HG02885 (cell line): ENCODE measurements at regions not wholly inside any gene's neighbourhood (a gene's known extent, or its start where the extent isn't known, plus 50 kb on each side); places are given as distances from the start of the nearest gene placed in this dataset.

Experiments
- ATAC-seq: cut with Tn5 transposase; IDR thresholded peaks from one replicate; pipeline ENCODE4 v1.9.1; 2021; ENCODE audit warnings: mild to moderate bottlenecking; ENCODE audit not compliant: unreplicated experiment, poor library complexity

GRCh38 chr21:37967036-37967435 is 50.8 kb upstream of the KCNJ6 start:
- no peak for ATAC-seq

DNA sequence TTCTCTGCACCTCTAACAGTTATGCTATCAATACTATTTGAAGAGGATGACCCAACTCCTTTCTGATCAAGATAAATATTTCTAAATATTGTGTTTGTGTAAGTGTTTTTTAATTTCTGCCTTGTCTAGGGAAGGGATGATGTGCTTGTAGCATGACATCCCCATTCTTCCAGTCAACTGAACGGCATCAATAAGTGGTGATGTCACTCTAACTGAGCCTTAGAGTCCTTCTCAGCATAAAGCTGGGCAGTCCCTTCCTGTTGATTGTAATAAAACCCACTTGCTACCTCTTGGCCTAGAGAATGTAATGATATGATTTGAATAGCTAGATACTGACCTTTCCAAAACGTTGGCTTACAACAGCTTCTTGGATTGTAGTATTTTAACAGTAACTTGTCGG is 52.5 kb upstream of the KCNJ6 start:
- ATAC-seq, result no peak

GRCh38 chr21:37970548-37970947 is 54.3 kb upstream of the KCNJ6 start:
- no peak for ATAC-seq

GRCh38 chr21:37971390-37971950 is 55.2 kb upstream of the KCNJ6 start:
- no peak for ATAC-seq

- ATAC-seq, result no peak
These were observed 57.8 kb upstream of the KCNJ6 start for GRCh38 chr21:37974081-37974480.

GRCh38 chr21:37982496-37983318 is 66.5 kb upstream of the KCNJ6 start:
- no peak for ATAC-seq

- no peak for ATAC-seq
These were observed 67.3 kb upstream of the KCNJ6 start for GRCh38 chr21:37983336-37984095.

GRCh38 chr21:37984416-37984815 is 68.2 kb upstream of the KCNJ6 start:
- no peak for ATAC-seq

GRCh38 chr21:37986000-37986399 is 69.7 kb upstream of the KCNJ6 start:
- no peak for ATAC-seq

DNA sequence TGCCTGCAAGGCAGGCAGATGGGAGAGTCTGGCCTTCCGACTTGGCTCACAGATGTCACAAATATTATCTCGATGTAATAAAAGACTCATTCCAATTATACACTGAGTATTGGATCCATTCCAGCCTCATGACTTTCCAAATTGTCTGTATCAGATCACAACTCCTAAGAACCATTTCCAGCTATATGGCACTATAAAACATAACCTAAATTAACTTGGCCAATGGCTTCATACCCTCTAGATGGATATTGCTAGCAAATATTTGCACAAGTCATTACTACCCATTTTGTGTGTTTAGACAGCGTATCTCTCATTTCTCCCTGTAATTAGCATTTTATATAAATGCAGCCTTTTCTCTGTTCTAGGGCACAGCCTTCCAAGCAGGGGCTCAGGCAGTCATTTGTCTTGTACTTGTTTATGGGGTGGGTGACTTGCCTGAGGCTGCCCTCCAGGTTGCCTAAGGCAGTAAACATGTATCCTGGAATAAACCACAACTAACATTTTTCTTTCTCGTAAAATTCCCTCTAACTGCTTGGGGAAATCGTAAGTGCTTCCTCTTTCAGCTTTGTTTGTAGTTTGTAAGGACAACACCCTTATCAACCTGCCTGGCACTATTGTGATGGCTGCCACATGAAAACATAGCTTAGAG is 70.6 kb upstream of the KCNJ6 start:
- ATAC-seq, result no peak

DNA sequence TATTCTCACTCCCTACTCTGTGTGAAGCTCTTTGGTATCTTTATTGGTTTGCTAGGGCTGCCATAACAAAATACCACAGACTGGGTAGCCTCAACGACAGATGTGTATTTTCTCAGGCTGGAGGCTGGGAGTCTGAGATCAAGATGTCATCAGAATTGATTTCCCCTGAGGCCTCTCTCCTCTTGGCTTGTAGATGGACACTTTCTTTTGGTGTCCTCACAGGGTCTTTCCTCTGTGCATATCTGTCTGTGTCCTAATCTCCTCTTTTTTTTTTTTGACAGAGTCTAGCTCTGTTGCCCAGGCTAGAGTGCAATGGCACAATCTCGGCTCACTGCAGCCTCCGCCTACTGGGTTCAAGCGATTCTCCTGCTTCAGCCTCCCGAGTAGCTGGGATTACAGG is 71.4 kb upstream of the KCNJ6 start:
- ATAC-seq, result no peak

DNA sequence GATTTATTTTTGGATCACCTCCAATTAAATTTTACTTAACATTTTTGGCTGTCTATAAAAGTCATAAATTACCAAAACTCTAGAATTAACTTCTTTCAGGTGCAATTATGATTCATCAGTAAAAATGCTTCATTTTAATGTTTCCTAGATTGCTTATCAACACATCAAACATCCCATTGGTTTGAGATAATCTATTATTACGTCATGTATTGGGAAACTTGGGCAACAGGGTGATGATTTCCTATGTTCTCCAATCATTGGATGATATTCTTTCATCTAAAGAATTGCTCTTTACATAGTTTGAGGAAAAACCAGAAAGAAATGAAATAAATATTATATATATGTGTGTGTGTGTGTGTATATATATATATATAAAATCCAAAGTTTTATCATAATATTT is 76.8 kb upstream of the KCNJ6 start:
- no peak for ATAC-seq

- ATAC-seq, result no peak
These were observed 78.0 kb upstream of the KCNJ6 start for GRCh38 chr21:37994211-37994610.

DNA sequence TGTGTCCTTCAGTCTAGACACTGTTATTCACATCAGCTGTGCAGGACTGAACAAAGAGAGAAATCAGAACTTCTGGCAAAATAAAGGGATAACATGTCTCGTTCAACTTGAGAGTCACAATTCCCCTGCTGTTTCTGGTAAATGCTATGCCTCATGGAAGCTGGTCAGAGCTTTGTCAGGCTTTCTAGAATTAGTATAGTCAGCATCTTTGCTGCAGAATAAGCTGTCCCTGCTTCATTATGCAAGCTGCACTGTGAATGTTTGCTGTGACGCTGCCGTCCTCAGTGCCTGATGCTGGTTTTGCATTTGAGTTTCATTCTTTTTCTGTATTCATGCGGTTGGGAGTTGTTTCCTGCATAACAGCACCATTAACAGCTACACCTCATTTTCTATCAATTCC is 96.4 kb upstream of the KCNJ6 start:
- no peak for ATAC-seq

DNA sequence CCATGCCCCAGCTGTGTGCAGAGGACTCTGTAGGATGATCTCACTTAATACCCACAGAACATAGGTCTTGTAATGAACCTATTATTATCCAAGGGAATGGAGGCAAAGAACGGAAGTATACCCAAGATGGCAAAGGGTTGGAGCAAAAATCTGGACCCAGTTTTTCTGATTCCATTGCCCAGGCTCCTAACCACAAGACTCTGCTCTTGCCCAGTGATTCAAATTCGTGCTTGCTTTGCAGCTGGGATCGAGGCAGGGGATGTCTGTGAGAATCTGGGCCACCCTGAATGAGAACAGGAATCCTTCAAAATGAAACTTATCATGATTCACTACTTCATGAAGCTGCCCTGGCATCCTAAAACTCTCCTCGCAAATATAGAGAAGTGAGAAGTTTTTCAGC is 97.5 kb upstream of the KCNJ6 start:
- no peak for ATAC-seq

DNA sequence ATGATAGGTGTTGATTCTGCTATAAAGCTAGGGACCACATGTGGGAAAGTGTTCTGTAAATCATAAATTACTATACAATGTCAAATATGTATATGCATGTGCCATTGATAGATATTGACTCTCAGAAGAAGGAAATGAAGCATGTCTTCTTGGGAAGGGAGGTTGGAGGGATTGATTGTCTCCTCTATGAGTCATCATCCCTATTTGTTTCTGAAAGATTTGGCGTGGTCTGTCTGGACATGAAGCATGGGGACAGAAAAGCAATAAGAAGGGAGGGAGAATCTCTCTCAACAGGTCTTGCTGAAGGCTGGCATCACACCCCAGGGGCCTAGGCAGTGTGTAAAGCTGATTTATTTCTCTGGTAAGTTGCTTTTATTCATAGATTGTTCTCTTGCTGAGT is 98.0 kb upstream of the KCNJ6 start:
- ATAC-seq, result no peak

- ATAC-seq, result no peak
These were observed 111.7 kb upstream of the KCNJ6 start for GRCh38 chr21:38027901-38028498.

DNA sequence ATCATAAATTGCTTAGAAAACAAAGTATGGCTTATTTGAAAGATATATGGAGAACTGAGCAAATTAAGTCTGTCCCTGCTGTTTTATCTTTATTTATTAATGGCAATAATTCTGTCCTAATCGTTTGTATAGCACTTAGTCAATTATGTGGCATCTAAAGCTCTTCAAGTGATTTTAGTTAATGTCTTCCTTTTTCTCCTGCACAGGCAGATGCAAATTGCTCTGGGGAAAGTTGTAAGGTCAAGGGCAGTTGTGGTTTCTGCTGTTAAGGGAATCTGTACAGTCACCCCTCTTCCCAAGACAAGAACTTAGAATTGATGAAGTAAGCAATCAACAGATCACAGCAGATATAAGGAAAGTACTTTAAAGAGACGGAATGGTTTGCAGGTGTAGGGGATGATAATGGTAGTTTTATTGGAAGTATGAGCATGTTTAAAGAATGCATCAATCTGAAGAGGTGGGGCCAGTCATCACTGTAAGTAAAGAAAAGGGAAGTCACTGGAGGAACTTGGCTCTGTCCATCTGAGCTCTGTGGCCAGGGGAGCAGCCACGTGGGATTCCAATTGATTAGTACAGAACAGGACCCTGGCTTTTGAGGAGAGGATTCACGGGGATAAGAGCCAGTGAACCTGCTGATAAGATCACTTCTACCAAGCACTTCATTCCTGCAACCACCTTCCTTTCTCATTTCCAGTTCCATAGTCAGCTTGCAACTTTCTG is 116.0 kb upstream of the KCNJ6 start:
- ATAC-seq, result no peak

- ATAC-seq, result no peak
These were observed 119.8 kb upstream of the KCNJ6 start for GRCh38 chr21:38036016-38036415.

DNA sequence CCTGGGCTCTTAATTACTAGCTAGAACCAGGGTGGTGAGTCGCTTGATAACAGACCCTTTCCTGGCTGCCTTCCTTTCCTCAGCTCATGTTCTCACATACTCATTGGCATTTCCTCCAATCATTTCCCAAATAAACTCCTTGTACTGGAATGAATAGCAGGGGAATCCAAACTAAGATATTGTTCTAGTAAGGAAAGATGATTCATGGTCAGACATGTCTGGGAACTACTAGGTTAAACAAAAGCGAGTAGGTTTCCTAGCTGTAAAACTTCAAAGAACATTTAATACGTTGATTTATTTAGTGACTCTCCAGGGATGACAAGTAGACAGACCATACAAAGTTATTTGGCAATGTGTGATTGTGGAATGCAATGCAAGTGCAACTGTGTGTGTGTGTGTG is 121.2 kb upstream of the KCNJ6 start:
- no peak for ATAC-seq
